Fibroblast of lung (primary cell): ENCODE measurements at regions not wholly inside any gene's neighbourhood (a gene's known extent, or its start where the extent isn't known, plus 50 kb on each side); places are given as distances from the start of the nearest gene placed in this dataset.

Experiments
- EZH2 ChIP-seq: IDR thresholded peaks from 2 replicates; pipeline ENCODE4 v1.5.1; 2012; ENCODE audit warnings: low read length, control low read depth, mild to moderate bottlenecking; ENCODE audit errors: missing control alignments
- TF ChIP-seq, protein P1 (sequence below), 2 donors: IDR thresholded peaks in 1 of 2; conservative IDR thresholded peaks in 1 of 2; 1 replicate in 1 of 2; 2 replicates in 1 of 2; pipeline ENCODE4 v1.5.1; 2011 to 2012; ENCODE audit warnings: low read length in 2 of 2, control low read depth in 1 of 2, inconsistent platforms in 1 of 2, low read depth in 1 of 2, mild to moderate bottlenecking in 1 of 2

DNA sequence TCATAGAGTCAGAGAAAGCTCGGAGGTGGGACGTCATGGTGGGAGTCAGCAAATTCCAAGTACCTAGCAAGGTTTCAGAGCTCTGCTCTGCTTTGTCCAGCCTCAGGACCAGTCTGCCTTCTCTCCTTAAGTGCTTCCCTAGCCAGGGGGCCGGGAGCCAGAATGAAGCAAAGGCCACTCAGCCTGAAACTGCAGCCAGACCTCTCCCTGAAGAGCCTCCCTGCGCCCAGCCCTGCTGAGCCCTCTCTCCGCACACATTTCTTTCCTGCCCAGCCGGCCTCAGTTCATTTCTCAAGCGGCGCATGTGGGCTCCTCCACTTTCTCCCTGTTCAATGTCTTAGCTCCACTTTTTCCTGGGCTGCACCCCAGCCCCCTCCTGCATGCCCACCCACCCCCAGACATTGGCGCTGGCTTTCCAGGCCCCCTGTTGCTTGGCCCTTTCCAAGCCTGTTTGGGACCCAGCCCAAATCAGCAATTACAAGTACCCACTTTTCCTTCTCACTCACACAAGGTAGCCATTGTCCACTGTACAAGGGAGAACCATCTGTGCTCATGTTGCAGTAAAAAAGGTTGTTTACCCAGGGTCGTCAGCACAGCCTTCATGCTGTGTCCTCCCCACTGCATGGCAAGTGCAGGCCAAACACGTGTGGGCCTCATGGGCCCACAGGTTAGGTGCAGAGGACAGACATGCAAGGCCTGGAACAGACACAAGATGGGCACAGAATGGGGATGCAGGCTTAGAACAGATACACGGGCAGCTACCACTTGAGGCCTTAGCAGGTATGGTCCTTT lies 147.1 kb downstream of the MRPL14 start:
- TF ChIP-seq, protein P1, sequence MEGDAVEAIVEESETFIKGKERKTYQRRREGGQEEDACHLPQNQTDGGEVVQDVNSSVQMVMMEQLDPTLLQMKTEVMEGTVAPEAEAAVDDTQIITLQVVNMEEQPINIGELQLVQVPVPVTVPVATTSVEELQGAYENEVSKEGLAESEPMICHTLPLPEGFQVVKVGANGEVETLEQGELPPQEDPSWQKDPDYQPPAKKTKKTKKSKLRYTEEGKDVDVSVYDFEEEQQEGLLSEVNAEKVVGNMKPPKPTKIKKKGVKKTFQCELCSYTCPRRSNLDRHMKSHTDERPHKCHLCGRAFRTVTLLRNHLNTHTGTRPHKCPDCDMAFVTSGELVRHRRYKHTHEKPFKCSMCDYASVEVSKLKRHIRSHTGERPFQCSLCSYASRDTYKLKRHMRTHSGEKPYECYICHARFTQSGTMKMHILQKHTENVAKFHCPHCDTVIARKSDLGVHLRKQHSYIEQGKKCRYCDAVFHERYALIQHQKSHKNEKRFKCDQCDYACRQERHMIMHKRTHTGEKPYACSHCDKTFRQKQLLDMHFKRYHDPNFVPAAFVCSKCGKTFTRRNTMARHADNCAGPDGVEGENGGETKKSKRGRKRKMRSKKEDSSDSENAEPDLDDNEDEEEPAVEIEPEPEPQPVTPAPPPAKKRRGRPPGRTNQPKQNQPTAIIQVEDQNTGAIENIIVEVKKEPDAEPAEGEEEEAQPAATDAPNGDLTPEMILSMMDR (conservative IDR thresholded peaks at IDR 0.05 in 1 of 2, IDR thresholded peaks at IDR 0.05 in 1 of 2; ENCODE audit: low read depth in 1 of 2, low read length in 2 of 2), result no peak
- TF ChIP-seq EZH2, result no peak
